Dermis blood vessel endothelial cell (primary cell): ENCODE measurements at regions not wholly inside any gene's neighbourhood (a gene's known extent, or its start where the extent isn't known, plus 50 kb on each side); places are given as distances from the start of the nearest gene placed in this dataset.
"Not testable (repeated sequence)": the region's sequence is repeated elsewhere in the genome, so short reads cannot be mapped to it uniquely, and the experiment has no call there.

Source experiments
- DNase-seq: peaks from one replicate; pipeline ENCODE4 v3.0.0; 2010

GRCh38 chr19:13652810-13653590 is 111.3 kb upstream of the MRI1 start:
- no peak for DNase-seq

GRCh38 chr19:13646758-13647157 is 117.6 kb upstream of the MRI1 start:
- DNase-seq, result no peak

GRCh38 chr19:13644645-13645044 is 119.7 kb upstream of the MRI1 start:
- DNase-seq, result no peak

GRCh38 chr19:13640611-13641010 is 123.7 kb upstream of the MRI1 start:
- DNase-seq, result no peak

GRCh38 chr19:13639342-13639929 is 124.9 kb upstream of the MRI1 start:
- no peak for DNase-seq

- no peak for DNase-seq
Measured at GRCh38 chr19:13637664-13638063, 126.7 kb upstream of the MRI1 start.

GRCh38 chr19:13634658-13635057 is 128.4 kb upstream of the CACNA1A start:
- no peak for DNase-seq

- no peak for DNase-seq
Measured at GRCh38 chr19:13633522-13633922, 127.2 kb upstream of the CACNA1A start.

- peak; percentile 49 for DNase-seq
Measured at GRCh38 chr19:13633109-13633508, 126.8 kb upstream of the CACNA1A start.

GRCh38 chr19:13632164-13632563 is 125.9 kb upstream of the CACNA1A start:
- DNase-seq, result not testable (repeated sequence)

- peak; percentile 12 for DNase-seq
Measured at GRCh38 chr19:13629687-13630357, 123.5 kb upstream of the CACNA1A start.

- no peak for DNase-seq
Measured at GRCh38 chr19:13627531-13627930, 121.3 kb upstream of the CACNA1A start.

GRCh38 chr19:13623716-13624710 is 117.7 kb upstream of the CACNA1A start:
- no peak for DNase-seq

GRCh38 chr19:13622766-13623715 is 116.8 kb upstream of the CACNA1A start:
- DNase-seq, result no peak

GRCh38 chr19:13621413-13621812 is 115.1 kb upstream of the CACNA1A start:
- DNase-seq, result peak; percentile 57

- no peak for DNase-seq
Measured at GRCh38 chr19:13619203-13619632, 112.9 kb upstream of the CACNA1A start.

- no peak for DNase-seq
Measured at GRCh38 chr19:13615890-13616289, 109.6 kb upstream of the CACNA1A start.

GRCh38 chr19:13613447-13613846 is 107.2 kb upstream of the CACNA1A start:
- no peak for DNase-seq

- DNase-seq, result no peak
Measured at GRCh38 chr19:13611596-13611995, 105.3 kb upstream of the CACNA1A start.

GRCh38 chr19:13610039-13610691 is 103.9 kb upstream of the CACNA1A start:
- no peak for DNase-seq

- DNase-seq, result no peak
Measured at GRCh38 chr19:13606156-13606555, 99.9 kb upstream of the CACNA1A start.
